A172 (cell line): ENCODE measurements at regions not wholly inside any gene's neighbourhood (a gene's known extent, or its start where the extent isn't known, plus 50 kb on each side); places are given as distances from the start of the nearest gene placed in this dataset.
"Not testable (repeated sequence)": the region's sequence is repeated elsewhere in the genome, so short reads cannot be mapped to it uniquely, and the experiment has no call there.

Source experiments
- DNase-seq: peaks from one replicate; pipeline ENCODE4 v3.0.0-alpha.2; 2015; ENCODE audit warnings: low spot score

DNA sequence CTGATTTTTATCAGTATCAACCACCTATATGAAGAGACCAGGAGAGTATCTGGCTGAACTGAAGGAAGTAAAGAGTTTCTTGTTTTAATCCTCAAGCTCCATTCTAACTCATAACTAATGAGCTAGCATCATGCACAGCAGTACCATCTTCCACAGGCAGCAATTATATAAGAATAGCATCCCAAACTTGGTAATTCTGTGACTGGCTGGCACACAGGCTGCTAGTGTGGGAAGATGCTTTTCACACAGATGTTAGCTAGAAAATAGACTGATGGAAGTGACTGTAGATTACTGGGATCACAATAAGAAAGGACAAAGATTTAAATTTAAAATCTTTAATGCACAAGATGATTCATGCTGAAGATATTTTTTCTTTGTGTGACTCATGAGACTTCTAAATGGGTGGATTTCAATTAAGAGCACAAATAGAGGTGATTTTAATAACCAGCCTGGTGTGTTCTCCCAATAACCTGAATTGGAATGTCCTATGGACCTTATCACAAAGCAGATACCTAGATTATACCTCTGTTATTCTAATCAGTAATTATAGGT is 417.7 kb upstream of the ATXN7L3B start:
- DNase-seq: peak; percentile 26

DNA sequence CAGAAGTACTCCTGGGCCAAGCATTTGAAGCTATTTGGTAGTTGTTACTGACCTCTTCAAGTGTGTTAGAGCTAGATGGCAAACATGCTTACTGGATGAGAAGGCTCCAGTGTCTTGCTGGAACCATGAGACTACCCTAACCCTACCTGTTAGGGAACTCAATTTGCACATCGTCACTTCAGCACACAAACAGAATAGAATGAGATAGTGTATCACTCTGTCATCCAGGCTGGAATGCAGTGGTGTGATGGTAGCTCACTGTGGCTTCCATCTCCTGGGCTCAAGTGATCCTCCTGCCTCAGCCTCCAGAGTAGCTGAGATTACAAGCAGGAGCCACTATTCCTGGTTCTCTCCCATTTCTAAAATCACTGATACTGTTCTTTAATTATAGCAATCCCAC is 417.0 kb upstream of the ATXN7L3B start:
- no peak for DNase-seq

- DNase-seq: peak; percentile 26
Measured at GRCh38 chr12:74129702-74130101, 407.9 kb upstream of the ATXN7L3B start.

DNA sequence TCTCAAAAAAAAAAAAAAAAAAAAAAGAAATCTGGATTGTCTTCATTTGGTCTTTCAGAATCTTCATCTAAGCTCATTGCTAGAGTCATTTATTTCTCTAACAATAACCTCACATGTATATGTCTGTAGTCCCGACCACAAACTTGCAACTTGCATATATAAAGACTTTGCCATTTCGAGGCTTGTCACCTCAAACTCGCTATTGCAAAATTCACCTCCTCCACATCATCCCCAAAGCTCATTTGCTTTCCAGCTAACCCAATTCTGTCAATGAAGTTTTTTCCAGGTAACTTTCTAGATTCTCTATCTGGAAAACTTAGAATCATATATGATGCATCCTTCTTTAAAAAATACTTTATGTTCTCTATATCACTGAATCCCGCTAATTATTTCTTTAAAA is 393.2 kb upstream of the ATXN7L3B start:
- no peak for DNase-seq

GRCh38 chr12:74145328-74145727 is 392.3 kb upstream of the ATXN7L3B start:
- no peak for DNase-seq

DNA sequence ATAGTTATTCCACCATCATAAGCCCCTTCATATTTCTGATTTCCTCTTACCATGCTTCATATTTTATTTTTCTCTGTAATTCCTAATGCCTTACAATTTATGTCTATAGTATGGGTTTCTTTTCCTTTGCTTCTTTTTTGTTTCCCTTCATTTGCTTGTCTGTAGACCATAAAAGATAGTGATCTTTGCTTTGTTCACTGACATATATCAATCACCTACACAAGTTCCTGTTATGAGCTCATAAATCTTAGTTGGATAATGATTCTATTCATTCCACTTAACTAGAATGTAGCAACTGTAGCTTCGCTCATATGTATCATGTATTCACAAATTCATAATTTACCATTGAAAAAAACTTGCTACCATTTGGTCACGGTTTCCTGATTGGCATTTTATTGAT is 388.8 kb upstream of the ATXN7L3B start:
- DNase-seq: no peak

DNA sequence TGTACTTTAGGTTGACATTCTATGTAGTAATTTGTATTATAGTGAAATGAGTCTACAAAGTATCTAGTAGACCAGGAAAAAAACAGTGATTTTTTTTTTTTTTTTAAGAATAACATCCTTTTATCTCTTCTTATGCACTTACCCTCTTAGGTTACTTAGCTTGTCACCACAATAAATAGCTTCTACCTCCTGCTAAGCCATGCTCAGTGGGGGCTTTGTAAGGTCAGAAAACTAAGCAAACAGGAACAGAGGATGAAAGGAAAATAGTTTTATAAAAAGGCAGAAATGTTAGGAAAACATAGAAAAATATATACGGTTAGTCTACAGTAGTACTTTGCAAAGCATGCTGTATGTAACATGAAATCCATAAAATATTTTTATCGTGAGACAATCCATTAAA is 385.3 kb upstream of the ATXN7L3B start:
- no peak for DNase-seq

GRCh38 chr12:74166096-74166495 is 371.5 kb upstream of the ATXN7L3B start:
- DNase-seq: no peak

DNA sequence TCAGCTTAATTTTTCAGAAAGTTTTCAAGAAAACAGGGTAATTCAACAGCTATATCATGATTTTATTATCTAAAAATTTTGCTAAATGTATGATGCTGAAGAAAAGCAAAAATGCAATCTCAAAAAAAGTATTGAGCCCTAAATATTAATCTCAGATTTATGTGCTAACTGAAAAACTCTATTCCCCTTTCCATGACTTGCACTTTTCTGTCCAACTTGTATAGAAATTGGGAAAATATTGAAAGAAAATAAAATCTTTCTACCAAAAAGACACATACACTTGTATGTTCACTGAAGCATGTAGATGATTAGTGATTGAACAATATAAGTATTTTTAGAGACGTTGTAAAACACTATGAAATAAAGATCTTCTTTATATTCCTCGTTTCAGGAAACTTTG is 368.0 kb upstream of the ATXN7L3B start:
- no peak for DNase-seq

DNA sequence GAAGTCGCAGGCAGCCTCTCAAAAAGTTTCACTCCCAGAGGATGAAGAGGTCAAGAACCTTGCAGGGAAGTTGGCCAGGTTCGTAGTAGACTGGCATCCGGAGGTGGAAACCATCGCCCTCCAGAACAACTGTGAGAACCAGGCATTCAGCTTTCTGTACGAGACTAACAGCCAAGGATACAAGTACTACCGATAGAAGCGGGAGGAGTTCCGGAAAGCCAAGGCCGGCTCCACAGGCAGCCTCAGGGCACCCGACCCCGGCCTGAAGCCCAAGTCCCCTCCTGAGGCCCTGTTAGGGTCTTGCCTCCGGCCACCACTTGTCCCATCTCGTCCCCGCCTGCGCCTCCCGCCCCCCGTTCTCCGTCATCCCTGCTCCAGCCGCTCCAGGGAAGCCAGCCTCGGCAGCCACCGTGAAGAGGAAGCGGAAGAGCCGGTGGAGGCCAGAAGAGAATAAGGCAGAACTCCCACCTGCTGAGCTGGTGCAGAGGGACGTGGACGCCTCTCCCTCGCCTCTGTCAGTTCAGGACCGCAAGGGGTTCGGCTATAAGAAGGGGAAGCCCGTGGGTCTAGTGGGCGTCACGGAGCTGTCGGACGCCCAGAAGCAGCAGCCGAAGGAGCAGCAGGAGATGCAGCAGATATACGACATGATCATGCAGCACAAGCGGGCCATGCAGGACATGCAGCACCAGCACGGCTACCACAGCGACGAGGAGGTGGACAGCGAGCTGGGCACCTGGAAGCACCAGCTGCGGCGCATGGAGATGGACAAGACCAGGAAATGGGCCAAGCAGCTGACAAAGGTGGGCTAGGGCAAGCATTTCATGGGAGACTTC is 366.8 kb upstream of the ATXN7L3B start:
- DNase-seq: no peak

GRCh38 chr12:74171478-74171909 is 366.1 kb upstream of the ATXN7L3B start:
- no peak for DNase-seq

DNA sequence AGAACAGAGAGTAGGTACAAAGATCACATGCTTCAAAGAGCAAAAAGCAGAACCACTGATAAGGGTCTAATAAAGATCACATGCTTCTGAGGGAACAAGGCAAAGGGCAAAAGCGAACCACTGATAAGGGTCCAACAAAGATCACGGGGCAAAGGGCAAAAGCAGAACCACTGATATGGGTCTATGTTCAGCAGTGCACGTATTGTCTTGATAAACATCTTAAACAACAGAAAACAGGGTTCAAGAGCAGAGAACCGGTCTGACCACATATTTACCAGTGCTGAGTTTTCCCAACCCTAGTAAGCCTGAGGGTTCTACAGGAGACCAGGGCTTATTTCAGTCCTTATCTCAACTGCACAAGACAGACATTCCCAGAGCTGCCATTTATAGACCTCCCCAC is 362.7 kb upstream of the ATXN7L3B start:
- not testable (repeated sequence) for DNase-seq

- no peak for DNase-seq
Measured at GRCh38 chr12:74185360-74185759, 352.3 kb upstream of the ATXN7L3B start.

GRCh38 chr12:74193191-74193590 is 344.4 kb upstream of the ATXN7L3B start:
- no peak for DNase-seq

GRCh38 chr12:74204236-74204635 is 333.4 kb upstream of the ATXN7L3B start:
- no peak for DNase-seq

- no peak for DNase-seq
Measured at GRCh38 chr12:74227846-74228545, 309.6 kb upstream of the ATXN7L3B start.

DNA sequence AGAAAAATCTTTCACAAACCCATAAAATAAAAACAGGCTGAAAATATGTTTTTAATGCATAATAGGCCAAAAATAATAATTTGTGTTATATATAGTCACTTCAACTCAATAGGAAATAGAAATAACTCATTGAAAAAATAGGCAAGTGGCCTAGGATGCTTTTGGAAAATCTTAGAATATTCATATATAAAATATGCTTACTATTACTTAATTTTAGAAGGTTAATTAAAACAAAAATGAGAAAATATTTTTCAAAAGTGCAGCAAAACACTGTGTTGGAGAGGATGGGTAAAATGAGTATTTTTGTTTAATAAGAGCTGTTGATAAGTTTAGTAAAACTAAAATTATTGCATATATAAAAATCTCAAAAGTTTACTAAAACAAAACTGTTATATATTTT is 308.0 kb upstream of the ATXN7L3B start:
- no peak for DNase-seq

- no peak for DNase-seq
Measured at GRCh38 chr12:74235342-74235741, 302.3 kb upstream of the ATXN7L3B start.

DNA sequence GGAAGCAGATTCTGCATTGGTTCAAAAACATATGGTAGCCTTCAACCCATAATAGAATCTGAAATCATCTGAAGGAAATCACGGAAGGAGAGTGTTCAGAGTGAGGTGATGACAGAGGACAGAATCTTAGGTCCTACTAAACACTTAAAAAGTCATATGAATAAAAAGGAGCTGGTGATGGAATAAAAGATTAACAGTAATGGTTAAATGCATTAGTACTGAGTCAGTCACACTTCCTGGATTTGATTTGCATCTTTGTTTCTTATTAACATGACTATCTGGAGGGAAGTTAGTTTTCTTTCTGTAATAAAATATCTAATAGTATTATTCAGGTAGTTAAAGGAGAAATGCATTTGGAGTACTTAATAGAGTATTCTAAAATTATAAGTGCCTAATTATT is 296.3 kb upstream of the ATXN7L3B start:
- DNase-seq: no peak

- DNase-seq: no peak
Measured at GRCh38 chr12:74242088-74242487, 295.5 kb upstream of the ATXN7L3B start.

GRCh38 chr12:74245458-74245857 is 292.2 kb upstream of the ATXN7L3B start:
- no peak for DNase-seq

GRCh38 chr12:74250891-74251290 is 286.7 kb upstream of the ATXN7L3B start:
- DNase-seq: no peak

DNA sequence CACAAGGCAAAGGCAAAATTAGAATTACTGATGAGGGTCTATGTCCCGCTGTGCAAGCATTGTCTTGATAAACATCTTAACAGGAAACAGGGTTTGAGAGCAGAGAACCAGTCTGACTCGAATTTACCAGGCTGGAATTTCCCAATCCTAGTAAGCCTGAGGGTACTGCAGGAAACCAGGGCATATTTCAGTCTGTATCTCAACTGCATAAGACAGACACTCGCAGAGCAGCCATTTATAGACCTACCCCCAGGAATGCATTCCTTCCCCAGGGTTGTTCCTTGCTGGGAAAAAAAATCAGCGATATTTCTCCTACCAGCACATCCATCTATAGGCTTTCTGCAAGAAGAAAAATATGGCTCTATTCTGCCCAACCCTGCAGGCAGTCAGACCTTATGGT is 283.8 kb upstream of the ATXN7L3B start:
- not testable (repeated sequence) for DNase-seq
